ENCODE measurements at regions not wholly inside any gene's neighbourhood (a gene's known extent, or its start where the extent isn't known, plus 50 kb on each side); places are given as distances from the start of the nearest gene placed in this dataset.

DNA sequence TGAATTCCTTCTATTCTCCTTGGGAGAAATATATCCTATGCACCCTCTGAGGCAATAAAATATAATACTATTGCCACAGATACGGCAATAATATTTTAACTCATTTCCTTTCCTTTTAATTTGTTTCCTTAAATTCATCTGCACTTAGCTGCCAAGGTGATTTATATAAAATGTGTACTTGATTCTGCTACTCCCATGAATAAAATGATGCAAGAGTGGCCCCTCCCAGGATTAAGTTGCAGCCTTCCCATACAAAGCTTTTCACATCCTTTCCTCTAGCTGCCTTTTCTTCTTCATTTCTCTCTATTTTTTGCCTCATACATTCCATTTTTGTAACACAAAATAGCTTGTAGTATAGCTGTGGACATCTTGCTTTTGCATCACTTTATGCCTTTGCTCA lies 464.1 kb upstream of the ZEB2 start:
- no peak for DNase-seq
- H3K4me3 ChIP-seq = no peak overlapping the region
- ChIA-PET POLR2A (ENCODE audit: unreplicated experiment) (no interaction called here), CTCF (no interaction called here)
- H4K20me1 ChIP-seq (ENCODE audit: insufficient read depth) = no peaks in the 10 kb centered on the region
- no peaks in the 10 kb centered on the region for H3K79me2 ChIP-seq (ENCODE audit: low read depth)
- BruUV-seq (replicated peaks) = no TSS peak
- no peaks in the 10 kb centered on the region for H3F3A ChIP-seq (ENCODE audit: insufficient read depth, low read depth)
- TF ChIP-seq EZH2 (IDR thresholded peaks at IDR 0.05; ENCODE audit: low read depth) = no peak
- TF ChIP-seq, protein P1, sequence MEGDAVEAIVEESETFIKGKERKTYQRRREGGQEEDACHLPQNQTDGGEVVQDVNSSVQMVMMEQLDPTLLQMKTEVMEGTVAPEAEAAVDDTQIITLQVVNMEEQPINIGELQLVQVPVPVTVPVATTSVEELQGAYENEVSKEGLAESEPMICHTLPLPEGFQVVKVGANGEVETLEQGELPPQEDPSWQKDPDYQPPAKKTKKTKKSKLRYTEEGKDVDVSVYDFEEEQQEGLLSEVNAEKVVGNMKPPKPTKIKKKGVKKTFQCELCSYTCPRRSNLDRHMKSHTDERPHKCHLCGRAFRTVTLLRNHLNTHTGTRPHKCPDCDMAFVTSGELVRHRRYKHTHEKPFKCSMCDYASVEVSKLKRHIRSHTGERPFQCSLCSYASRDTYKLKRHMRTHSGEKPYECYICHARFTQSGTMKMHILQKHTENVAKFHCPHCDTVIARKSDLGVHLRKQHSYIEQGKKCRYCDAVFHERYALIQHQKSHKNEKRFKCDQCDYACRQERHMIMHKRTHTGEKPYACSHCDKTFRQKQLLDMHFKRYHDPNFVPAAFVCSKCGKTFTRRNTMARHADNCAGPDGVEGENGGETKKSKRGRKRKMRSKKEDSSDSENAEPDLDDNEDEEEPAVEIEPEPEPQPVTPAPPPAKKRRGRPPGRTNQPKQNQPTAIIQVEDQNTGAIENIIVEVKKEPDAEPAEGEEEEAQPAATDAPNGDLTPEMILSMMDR (conservative IDR thresholded peaks at IDR 0.05) = no peak
- H3K9me3 ChIP-seq (ENCODE audit: insufficient read depth, low read depth) = no peaks in the 10 kb centered on the region
- intact Hi-C loops (cut with micrococcal nuclease; ENCODE audit: unreplicated experiment) = no loop called here
- H3K27me3 ChIP-seq (ENCODE audit: insufficient read depth, low read depth) = no peaks in the 10 kb centered on the region
- no peak overlapping the region for H2AFZ ChIP-seq
- H3K4me1 ChIP-seq (replicated peaks; ENCODE audit: insufficient read depth) = no peaks in the 10 kb centered on the region
- H3K27ac ChIP-seq = no peak overlapping the region
- H3K36me3 ChIP-seq (ENCODE audit: low read depth) = no peaks in the 10 kb centered on the region
- H3K9me2 ChIP-seq (ENCODE audit: insufficient read depth) = no peaks in the 10 kb centered on the region
- no peak overlapping the region for H3K4me2 ChIP-seq

DNA sequence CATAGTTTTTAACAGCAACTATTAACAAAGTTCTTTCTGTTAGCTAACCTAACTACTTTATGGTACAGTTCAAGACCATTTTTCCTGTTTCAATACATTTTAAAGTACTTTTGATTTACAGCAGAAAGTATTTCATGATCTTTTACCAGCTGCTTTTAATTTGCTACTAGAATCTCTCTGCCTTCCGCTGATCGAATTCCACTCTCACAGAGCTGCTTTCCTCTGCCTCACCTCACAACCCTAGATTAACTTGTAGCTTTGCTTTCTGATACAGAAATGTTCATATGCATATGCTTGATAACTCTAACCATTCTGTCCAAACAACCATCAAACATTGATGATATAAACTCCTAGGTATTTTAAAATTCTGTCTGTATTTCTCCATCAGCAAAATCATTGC lies 463.2 kb upstream of the ZEB2 start:
- TF ChIP-seq, protein P1 (conservative IDR thresholded peaks at IDR 0.05) = no peak
- TF ChIP-seq EZH2 (IDR thresholded peaks at IDR 0.05; ENCODE audit: low read depth) = no peak
- no TSS peak for BruUV-seq (replicated peaks)
- intact Hi-C loops (cut with micrococcal nuclease; ENCODE audit: unreplicated experiment) = no loop called here

DNA sequence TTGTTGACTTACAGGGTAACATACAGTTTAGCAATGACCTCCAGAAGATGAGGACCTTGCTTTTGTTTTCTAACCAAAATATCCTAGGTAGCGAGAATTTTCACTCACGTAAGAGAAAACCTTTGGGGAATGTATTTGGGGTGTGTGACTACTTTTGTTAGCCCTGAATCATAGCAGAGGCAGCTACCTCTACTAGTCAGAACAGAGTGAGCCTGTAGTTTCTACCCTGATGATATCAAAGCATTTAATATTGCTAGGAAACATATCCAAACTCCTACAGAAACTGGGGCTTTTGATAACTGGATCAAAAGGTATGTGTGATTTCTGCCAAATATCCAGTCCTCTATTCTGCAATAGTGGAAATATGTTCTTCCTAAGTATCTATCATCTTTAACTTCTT lies 462.6 kb upstream of the ZEB2 start:
- H2AFZ ChIP-seq = no peak overlapping the region
- H3F3A ChIP-seq (ENCODE audit: insufficient read depth, low read depth) = no peaks in the 10 kb centered on the region
- no peaks in the 10 kb centered on the region for H3K9me2 ChIP-seq (ENCODE audit: insufficient read depth)
- H3K4me2 ChIP-seq = no peak overlapping the region
- DNase-seq = no peak
- H3K27me3 ChIP-seq (ENCODE audit: insufficient read depth, low read depth) = no peaks in the 10 kb centered on the region
- no TSS peak for BruUV-seq (replicated peaks)
- no peaks in the 10 kb centered on the region for H4K20me1 ChIP-seq (ENCODE audit: insufficient read depth)
- no peak overlapping the region for H3K27ac ChIP-seq
- H3K4me1 ChIP-seq (replicated peaks; ENCODE audit: insufficient read depth) = no peaks in the 10 kb centered on the region
- TF ChIP-seq, protein P1 (conservative IDR thresholded peaks at IDR 0.05) = no peak
- no peak overlapping the region for H3K4me3 ChIP-seq
- POLR2A ChIA-PET (ENCODE audit: unreplicated experiment) = no interaction called here
- no peaks in the 10 kb centered on the region for H3K79me2 ChIP-seq (ENCODE audit: low read depth)
- H3K9me3 ChIP-seq (ENCODE audit: insufficient read depth, low read depth) = no peaks in the 10 kb centered on the region
- H3K36me3 ChIP-seq (ENCODE audit: low read depth) = no peaks in the 10 kb centered on the region
- CTCF ChIA-PET = no interaction called here
- intact Hi-C loops (cut with micrococcal nuclease; ENCODE audit: unreplicated experiment) = no loop called here

More for the DNA sequence above, 463.2 kb upstream of the ZEB2 start:
- Histone ChIP-seq H4K20me1 (ENCODE audit: insufficient read depth) (no peaks in the 10 kb centered on the region), H3K4me1 (replicated peaks; ENCODE audit: insufficient read depth) (no peaks in the 10 kb centered on the region), H3K4me2 (no peak overlapping the region), H3K9me2 (ENCODE audit: insufficient read depth) (no peaks in the 10 kb centered on the region), H3F3A (ENCODE audit: insufficient read depth, low read depth) (no peaks in the 10 kb centered on the region), H3K36me3 (ENCODE audit: low read depth) (no peaks in the 10 kb centered on the region), H3K79me2 (ENCODE audit: low read depth) (no peaks in the 10 kb centered on the region), H2AFZ (no peak overlapping the region), H3K9me3 (ENCODE audit: insufficient read depth, low read depth) (no peaks in the 10 kb centered on the region), H3K4me3 (no peak overlapping the region), H3K27me3 (ENCODE audit: insufficient read depth, low read depth) (no peaks in the 10 kb centered on the region), H3K27ac (no peak overlapping the region)
- CTCF ChIA-PET = no interaction called here
- no peak for DNase-seq
- POLR2A ChIA-PET (ENCODE audit: unreplicated experiment) = no interaction called here
